SK-N-MC (cell line): ENCODE measurements at regions not wholly inside any gene's neighbourhood (a gene's known extent, or its start where the extent isn't known, plus 50 kb on each side); places are given as distances from the start of the nearest gene placed in this dataset.
"Not testable (repeated sequence)": the region's sequence is repeated elsewhere in the genome, so short reads cannot be mapped to it uniquely, and the experiment has no call there.

Source experiments
- DNase-seq: peaks from one replicate; pipeline ENCODE4 v3.0.0-alpha.2; 2011; ENCODE audit warnings: low read depth, low spot score
- H3K27ac ChIP-seq: fragments of 200-600 bp; sonication (generic); 2 replicates; pipeline ENCODE4 v1.5.1; 2016; ENCODE audit warnings: mixed run types
- H3K36me3 ChIP-seq: fragments of 200-600 bp; sonication (generic); 2 replicates; pipeline ENCODE4 v1.6.1; 2017; ENCODE audit warnings: antibody characterized with exemption, low read length, mixed read lengths; ENCODE audit not compliant: insufficient read depth
- H3K4me3 ChIP-seq: fragments of 200-600 bp; sonication (generic); 2 replicates; pipeline ENCODE4 v1.5.1; 2016
- H3K9ac ChIP-seq: fragments of 200-600 bp; sonication (generic); 2 replicates; pipeline ENCODE4 v1.8.0; 2017; ENCODE audit warnings: mixed run types, mixed read lengths; ENCODE audit not compliant: insufficient read length
- H3K9me3 ChIP-seq: fragments of 200-600 bp; sonication (generic); 2 replicates; pipeline ENCODE4 v1.6.1; 2017; ENCODE audit warnings: low read depth, mild to moderate bottlenecking, antibody characterized with exemption, low read length, moderate library complexity, mixed read lengths
- EZH2 ChIP-seq: fragments of 200-600 bp; sonication (generic); IDR thresholded peaks from one replicate; pipeline ENCODE4 v1.6.1; 2017; ENCODE audit warnings: antibody characterized with exemption
- FOXP2 ChIP-seq: optimal IDR thresholded peaks from 2 replicates; pipeline ENCODE3; 2011; ENCODE audit warnings: mild to moderate bottlenecking, moderate library complexity; ENCODE audit not compliant: insufficient read depth; ENCODE audit errors: extremely low read length, control extremely low read depth
- POLR2AphosphoS5 ChIP-seq: IDR thresholded peaks from 2 replicates; pipeline ENCODE4 v1.6.1; 2012; ENCODE audit warnings: mild to moderate bottlenecking, low read depth, low read length, borderline replicate concordance

GRCh38 chr17:33561569-33562334 is 268.7 kb upstream of the ASIC2 start:
- no peak for DNase-seq
- TF ChIP-seq FOXP2 (no peak), EZH2 (no peak), POLR2AphosphoS5 (no peak)
- no peak overlapping the region for H3K4me3 ChIP-seq

GRCh38 chr17:33562792-33563191 is 269.7 kb upstream of the ASIC2 start:
- no peak overlapping the region for H3K27ac ChIP-seq
- no peaks in the 10 kb centered on the region for H3K36me3 ChIP-seq
- DNase-seq = no peak
- no peak overlapping the region for H3K4me3 ChIP-seq
- no peak for TF ChIP-seq FOXP2
- TF ChIP-seq POLR2AphosphoS5 = no peak
- no peak for TF ChIP-seq EZH2
- H3K9me3 ChIP-seq = no peaks in the 10 kb centered on the region
- H3K9ac ChIP-seq = no peak overlapping the region

More at GRCh38 chr17:33561569-33562334, 268.7 kb upstream of the ASIC2 start:
- Histone ChIP-seq H3K27ac (no peak overlapping the region), H3K9me3 (no peaks in the 10 kb centered on the region), H3K36me3 (no peaks in the 10 kb centered on the region), H3K9ac (no peak overlapping the region)

GRCh38 chr17:33564146-33564545 is 271.1 kb upstream of the ASIC2 start:
- H3K36me3 ChIP-seq = no peaks in the 10 kb centered on the region
- H3K4me3 ChIP-seq = no peak overlapping the region
- no peak overlapping the region for H3K27ac ChIP-seq
- no peaks in the 10 kb centered on the region for H3K9me3 ChIP-seq
- no peak overlapping the region for H3K9ac ChIP-seq
- no peak for DNase-seq
- TF ChIP-seq EZH2 = no peak
- TF ChIP-seq FOXP2 = no peak
- TF ChIP-seq POLR2AphosphoS5 = no peak

GRCh38 chr17:33567223-33567622 is 274.1 kb upstream of the ASIC2 start:
- H3K9ac ChIP-seq = no peak overlapping the region
- H3K36me3 ChIP-seq = no peaks in the 10 kb centered on the region
- DNase-seq = no peak
- no peaks in the 10 kb centered on the region for H3K9me3 ChIP-seq
- no peak for TF ChIP-seq POLR2AphosphoS5
- no peak for TF ChIP-seq FOXP2
- no peak for TF ChIP-seq EZH2
- H3K4me3 ChIP-seq = no peak overlapping the region
- no peak overlapping the region for H3K27ac ChIP-seq

DNA sequence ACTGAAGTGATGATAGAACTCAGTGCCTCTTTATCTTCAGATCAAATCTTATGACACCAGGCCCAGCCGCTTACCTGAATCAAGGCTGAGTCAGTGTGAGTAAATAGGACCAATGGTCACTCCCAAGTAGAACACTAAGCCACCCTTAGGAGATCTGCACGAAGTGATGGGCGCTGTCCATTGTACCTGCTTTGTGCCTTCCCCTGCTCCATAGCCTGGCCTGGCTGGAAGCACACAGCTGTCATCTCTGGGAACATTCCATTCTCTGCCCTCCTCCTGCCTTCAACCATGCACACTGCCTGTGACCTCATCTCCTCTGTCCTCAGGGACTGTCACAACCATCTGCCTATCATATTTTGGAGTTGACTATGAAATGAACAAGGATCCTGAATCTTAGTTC is 279.5 kb upstream of the ASIC2 start:
- DNase-seq = no peak
- H3K9me3 ChIP-seq = no peaks in the 10 kb centered on the region

GRCh38 chr17:33574942-33575445 is 281.9 kb upstream of the ASIC2 start:
- Histone ChIP-seq H3K4me3 (no peak overlapping the region), H3K9me3 (no peaks in the 10 kb centered on the region), H3K36me3 (no peaks in the 10 kb centered on the region), H3K9ac (no peak overlapping the region), H3K27ac (no peak overlapping the region)
- DNase-seq = no peak
- TF ChIP-seq POLR2AphosphoS5 = no peak
- no peak for TF ChIP-seq EZH2
- TF ChIP-seq FOXP2 = no peak

More for the DNA sequence above, 279.5 kb upstream of the ASIC2 start:
- Histone ChIP-seq H3K27ac (no peak overlapping the region), H3K9ac (no peak overlapping the region), H3K4me3 (no peak overlapping the region), H3K36me3 (no peaks in the 10 kb centered on the region)
- no peak for TF ChIP-seq POLR2AphosphoS5
- no peak for TF ChIP-seq FOXP2
- TF ChIP-seq EZH2 = no peak

- H3K36me3 ChIP-seq, H3K9ac ChIP-seq, H3K4me3 ChIP-seq, DNase-seq, H3K27ac ChIP-seq, H3K9me3 ChIP-seq: not testable (repeated sequence)
Measured at GRCh38 chr17:33579740-33580139, 286.6 kb upstream of the ASIC2 start.

GRCh38 chr17:33580215-33580614 is 287.1 kb upstream of the ASIC2 start:
- no peak overlapping the region for H3K4me3 ChIP-seq

GRCh38 chr17:33582661-33583060 is 289.6 kb upstream of the ASIC2 start:
- no peak for DNase-seq
- no peak overlapping the region for H3K4me3 ChIP-seq
- no peak overlapping the region for H3K9ac ChIP-seq
- TF ChIP-seq EZH2 = no peak
- TF ChIP-seq FOXP2 = no peak
- TF ChIP-seq POLR2AphosphoS5 = no peak
- no peak overlapping the region for H3K27ac ChIP-seq
- H3K9me3 ChIP-seq = no peaks in the 10 kb centered on the region
- no peaks in the 10 kb centered on the region for H3K36me3 ChIP-seq

More at GRCh38 chr17:33580215-33580614, 287.1 kb upstream of the ASIC2 start:
- H3K27ac ChIP-seq = no peak overlapping the region
- H3K36me3 ChIP-seq = no peaks in the 10 kb centered on the region
- no peaks in the 10 kb centered on the region for H3K9me3 ChIP-seq
- no peak for DNase-seq
- no peak overlapping the region for H3K9ac ChIP-seq
- no peak for TF ChIP-seq EZH2
- no peak for TF ChIP-seq POLR2AphosphoS5
- no peak for TF ChIP-seq FOXP2
